GM21390 (cell line): ENCODE measurements at regions not wholly inside any gene's neighbourhood (a gene's known extent, or its start where the extent isn't known, plus 50 kb on each side); places are given as distances from the start of the nearest gene placed in this dataset.
A peak's percentile ranks its signal among the peaks of the same experiment; 100 is the strongest.

Source experiments
- ATAC-seq: cut with Tn5 transposase; IDR thresholded peaks from one replicate; pipeline ENCODE4 v1.9.1; 2021; ENCODE audit not compliant: unreplicated experiment

- no peak for ATAC-seq
Observed at GRCh38 chr2:8046849-8047248, 635.0 kb upstream of the ID2 start.

- ATAC-seq, result no peak
Observed at GRCh38 chr2:8049176-8049575, 632.7 kb upstream of the ID2 start.

GRCh38 chr2:8049851-8050571 is 631.8 kb upstream of the ID2 start:
- peak; percentile 92 for ATAC-seq

GRCh38 chr2:8053216-8053615 is 628.6 kb upstream of the ID2 start:
- no peak for ATAC-seq

GRCh38 chr2:8054070-8054469 is 627.8 kb upstream of the ID2 start:
- no peak for ATAC-seq

GRCh38 chr2:8058652-8059051 is 623.2 kb upstream of the ID2 start:
- peak; percentile 74 for ATAC-seq

- no peak for ATAC-seq
Observed at GRCh38 chr2:8059255-8059654, 622.6 kb upstream of the ID2 start.

- ATAC-seq, result no peak
Observed at GRCh38 chr2:8059794-8060193, 622.1 kb upstream of the ID2 start.

- no peak for ATAC-seq
Observed at GRCh38 chr2:8061219-8061618, 620.6 kb upstream of the ID2 start.

GRCh38 chr2:8064603-8065002 is 617.3 kb upstream of the ID2 start:
- ATAC-seq, result no peak

GRCh38 chr2:8065191-8065590 is 616.7 kb upstream of the ID2 start:
- ATAC-seq, result no peak

- ATAC-seq, result no peak
Observed at GRCh38 chr2:8067784-8068336, 614.0 kb upstream of the ID2 start.

- ATAC-seq, result no peak
Observed at GRCh38 chr2:8072907-8073306, 608.9 kb upstream of the ID2 start.

GRCh38 chr2:8073916-8074315 is 607.9 kb upstream of the ID2 start:
- no peak for ATAC-seq

- ATAC-seq, result no peak
Observed at GRCh38 chr2:8076448-8077342, 605.2 kb upstream of the ID2 start.

- no peak for ATAC-seq
Observed at GRCh38 chr2:8078705-8079104, 603.2 kb upstream of the ID2 start.

- ATAC-seq, result peak; percentile 66
Observed at GRCh38 chr2:8080063-8080462, 601.8 kb upstream of the ID2 start.

GRCh38 chr2:8081130-8081529 is 600.7 kb upstream of the ID2 start:
- ATAC-seq, result no peak

- no peak for ATAC-seq
Observed at GRCh38 chr2:8082840-8083239, 599.0 kb upstream of the ID2 start.

GRCh38 chr2:8086357-8086756 is 595.5 kb upstream of the ID2 start:
- ATAC-seq, result no peak

- ATAC-seq, result no peak
Observed at GRCh38 chr2:8086796-8087479, 594.9 kb upstream of the ID2 start.

- ATAC-seq, result no peak
Observed at GRCh38 chr2:8087480-8087840, 594.4 kb upstream of the ID2 start.
